Prostate gland (tissue), 2 donors: ENCODE measurements at regions not wholly inside any gene's neighbourhood (a gene's known extent, or its start where the extent isn't known, plus 50 kb on each side); places are given as distances from the start of the nearest gene placed in this dataset.

Source experiments
- DNase-seq: peaks from one replicate; pipeline ENCODE4 v3.0.0-alpha.2; 2019; ENCODE audit warnings: low spot score
- H3K27ac ChIP-seq, 2 donors: fragments of 200-600 bp; sonication (generic); 2 replicates each; pipeline ENCODE4 v1.5.1; 2017 to 2019
- H3K27me3 ChIP-seq: fragments of 200-600 bp; sonication (generic); replicated peaks from 2 replicates; pipeline ENCODE4 v1.5.1; 2019; ENCODE audit not compliant: insufficient read depth
- H3K36me3 ChIP-seq, 2 donors: fragments of 200-600 bp; sonication (generic); 1 replicate in 1 of 2; 2 replicates in 1 of 2; pipeline versions ENCODE4 v1.5.1 to v1.8.1; 2017 to 2019
- H3K4me1 ChIP-seq: fragments of 200-600 bp; sonication (generic); replicated peaks from 2 replicates; pipeline ENCODE4 v1.5.1; 2019
- H3K4me3 ChIP-seq, 2 donors: fragments of 200-600 bp; sonication (generic); 2 replicates each; pipeline ENCODE4 v1.5.1; 2017 to 2019
- H3K9me3 ChIP-seq: fragments of 200-600 bp; sonication (generic); 2 replicates; pipeline ENCODE4 v1.5.1; 2017
- POLR2A ChIP-seq: fragments of 450-650 bp; IDR thresholded peaks from one replicate; pipeline ENCODE4 v1.6.1; 2016; ENCODE audit warnings: antibody characterized with exemption, mild to moderate bottlenecking
- POLR2AphosphoS5 ChIP-seq: sonication (generic); formaldehyde crosslinking; IDR thresholded peaks from one replicate; pipeline ENCODE4 v1.6.1; 2017; ENCODE audit warnings: antibody characterized with exemption
- WGBS: methylation state at CpG from one replicate; pipeline ENCODE4 v1.1.5; 2018; 5-methylcytosine and 5-hydroxymethylcytosine counted together
- intact Hi-C: fragments of 100-400 bp; cut with DNase I; formaldehyde crosslinking; loops from one replicate; pipeline ENCODE4 v1.14.2; 2022
- TF ChIP-seq, protein P1 (sequence below), 4 experiments: fragments of 200-600 bp in 2 of 4; fragments of 450-650 bp in 2 of 4; sonication (generic) in 2 of 4; IDR thresholded peaks; 1 replicate in 3 of 4; 2 replicates in 1 of 4; pipeline ENCODE4 v1.5.1; 2016 to 2019; ENCODE audit warnings: antibody characterized with exemption in 4 of 4, mild to moderate bottlenecking in 2 of 4, moderate library complexity in 2 of 4

DNA sequence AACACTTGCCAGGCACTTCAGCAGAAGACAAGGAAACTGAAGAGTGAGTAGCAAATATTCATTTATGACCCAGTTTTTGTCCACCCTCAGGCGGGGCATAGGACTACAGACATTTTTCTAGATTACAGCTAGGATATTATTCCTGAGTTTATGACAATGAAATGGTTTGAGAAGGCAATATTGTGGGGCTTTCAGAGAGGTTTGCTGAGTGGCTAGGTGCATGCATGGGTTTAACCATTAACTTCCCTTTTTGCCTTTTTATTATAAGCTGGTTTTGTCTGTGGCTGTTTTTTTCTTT lies 104.0 kb upstream of the BCAT1 start:
- Histone ChIP-seq H3K27ac (no peak overlapping the region), H3K4me3 (no peak overlapping the region), H3K36me3 (no peaks in the 10 kb centered on the region), H3K4me1 (no peaks in the 10 kb centered on the region), H3K9me3 (no peaks in the 10 kb centered on the region), H3K27me3 (no peaks in the 10 kb centered on the region)
- 82% methylated on average over 1 of the region's 1 CpG for WGBS
- DNase-seq: no peak
- intact Hi-C loops: no loop called here
- TF ChIP-seq, protein P1, sequence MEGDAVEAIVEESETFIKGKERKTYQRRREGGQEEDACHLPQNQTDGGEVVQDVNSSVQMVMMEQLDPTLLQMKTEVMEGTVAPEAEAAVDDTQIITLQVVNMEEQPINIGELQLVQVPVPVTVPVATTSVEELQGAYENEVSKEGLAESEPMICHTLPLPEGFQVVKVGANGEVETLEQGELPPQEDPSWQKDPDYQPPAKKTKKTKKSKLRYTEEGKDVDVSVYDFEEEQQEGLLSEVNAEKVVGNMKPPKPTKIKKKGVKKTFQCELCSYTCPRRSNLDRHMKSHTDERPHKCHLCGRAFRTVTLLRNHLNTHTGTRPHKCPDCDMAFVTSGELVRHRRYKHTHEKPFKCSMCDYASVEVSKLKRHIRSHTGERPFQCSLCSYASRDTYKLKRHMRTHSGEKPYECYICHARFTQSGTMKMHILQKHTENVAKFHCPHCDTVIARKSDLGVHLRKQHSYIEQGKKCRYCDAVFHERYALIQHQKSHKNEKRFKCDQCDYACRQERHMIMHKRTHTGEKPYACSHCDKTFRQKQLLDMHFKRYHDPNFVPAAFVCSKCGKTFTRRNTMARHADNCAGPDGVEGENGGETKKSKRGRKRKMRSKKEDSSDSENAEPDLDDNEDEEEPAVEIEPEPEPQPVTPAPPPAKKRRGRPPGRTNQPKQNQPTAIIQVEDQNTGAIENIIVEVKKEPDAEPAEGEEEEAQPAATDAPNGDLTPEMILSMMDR (IDR thresholded peaks at IDR 0.05): no peak
- TF ChIP-seq POLR2AphosphoS5: no peak
- TF ChIP-seq POLR2A: no peak

DNA sequence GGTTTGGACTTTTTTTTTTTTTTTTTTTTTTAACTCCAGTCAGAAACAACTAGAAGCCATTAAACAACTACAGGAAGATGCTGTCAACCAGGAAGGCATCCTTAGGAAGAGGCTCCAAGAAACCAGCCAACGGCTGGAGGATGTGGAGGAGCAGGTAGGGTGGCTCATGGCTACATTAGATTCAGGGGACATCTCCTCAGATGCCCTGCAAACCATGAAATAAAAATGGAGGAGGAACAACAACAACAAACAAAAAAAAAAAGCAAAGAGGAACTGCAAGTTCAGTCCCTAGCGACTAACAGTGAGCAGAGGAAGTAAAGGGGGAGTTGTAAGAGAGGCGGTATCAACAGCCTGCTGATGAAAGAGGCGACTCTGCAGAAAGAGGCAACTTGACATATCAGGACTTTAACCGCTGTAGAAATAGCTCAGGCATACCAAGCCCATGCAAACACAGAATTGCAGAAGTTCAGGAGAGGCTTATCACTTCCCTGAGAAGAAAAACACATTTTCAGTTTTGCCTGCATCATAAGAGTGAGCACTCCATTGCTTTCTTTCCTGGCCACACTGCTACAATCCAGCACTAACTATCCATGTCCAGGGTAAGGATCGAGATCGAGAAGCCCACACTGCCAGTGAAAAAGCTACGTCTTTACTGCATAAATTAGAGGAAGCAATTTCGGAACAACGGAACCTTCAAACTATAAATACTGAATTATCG lies 103.5 kb upstream of the BCAT1 start:
- H3K4me1 ChIP-seq: no peaks in the 10 kb centered on the region
- no peak for DNase-seq
- intact Hi-C loops: no loop called here
- no peaks in the 10 kb centered on the region for H3K36me3 ChIP-seq
- no peak overlapping the region for H3K4me3 ChIP-seq
- TF ChIP-seq POLR2AphosphoS5 (no peak), POLR2A (no peak)
- TF ChIP-seq, protein P1 (IDR thresholded peaks at IDR 0.05): no peak
- no peaks in the 10 kb centered on the region for H3K9me3 ChIP-seq
- 79% methylated on average over 11 of the region's 11 CpGs for WGBS
- H3K27ac ChIP-seq: no peak overlapping the region
- no peaks in the 10 kb centered on the region for H3K27me3 ChIP-seq

DNA sequence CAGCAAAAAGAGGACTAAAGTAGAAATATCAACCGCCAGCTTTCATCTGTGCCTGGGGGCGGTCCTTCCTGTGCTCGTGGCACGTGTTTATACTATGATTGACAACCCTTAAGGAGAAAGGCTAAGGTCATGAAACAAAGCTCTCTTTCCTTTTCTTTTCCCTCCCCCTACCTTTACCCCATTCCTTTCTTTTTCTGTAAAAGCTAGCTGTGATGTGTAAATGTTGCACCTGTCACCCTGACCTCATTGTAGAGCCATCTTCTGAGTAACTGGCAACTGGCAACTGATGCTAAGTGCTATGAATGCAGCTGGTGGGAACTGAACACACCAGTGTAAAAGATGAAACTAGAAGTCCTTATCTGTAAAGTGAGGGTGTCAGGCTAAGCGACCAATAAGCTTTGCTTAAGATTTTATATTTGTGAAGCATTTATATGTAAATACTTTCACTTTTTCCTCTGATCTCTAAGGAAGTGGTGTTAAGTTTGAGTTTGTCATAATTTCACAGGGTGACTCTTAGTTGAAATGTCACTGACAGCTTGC lies 102.8 kb upstream of the BCAT1 start:
- Histone ChIP-seq H3K27ac (no peak overlapping the region), H3K9me3 (no peaks in the 10 kb centered on the region), H3K27me3 (no peaks in the 10 kb centered on the region), H3K36me3 (no peaks in the 10 kb centered on the region), H3K4me1 (no peaks in the 10 kb centered on the region), H3K4me3 (no peak overlapping the region)
- intact Hi-C loops: no loop called here
- TF ChIP-seq POLR2AphosphoS5: no peak
- TF ChIP-seq POLR2A: no peak
- TF ChIP-seq, protein P1 (IDR thresholded peaks at IDR 0.05): no peak
- DNase-seq: no peak
- 72% methylated on average over 5 of the region's 5 CpGs for WGBS

DNA sequence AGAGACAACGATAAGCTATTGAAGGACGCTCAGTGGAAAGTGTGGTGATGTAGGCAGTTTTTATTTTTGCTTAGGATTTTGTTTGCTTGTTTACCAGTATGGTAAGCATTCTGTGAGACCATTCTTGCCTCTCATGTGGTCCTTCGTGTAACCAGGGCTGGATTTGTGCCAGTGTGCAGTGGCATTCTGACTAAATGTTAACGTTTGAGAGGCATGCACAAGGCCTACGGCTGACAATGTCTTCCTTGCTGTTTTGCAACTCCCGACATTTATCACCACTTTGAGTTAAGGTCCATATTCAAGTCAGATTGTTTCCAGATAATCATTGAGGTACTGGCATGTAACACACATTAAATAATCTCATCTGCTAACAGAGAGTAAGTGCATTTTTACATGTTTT lies 102.3 kb upstream of the BCAT1 start:
- TF ChIP-seq, protein P1 (IDR thresholded peaks at IDR 0.05): no peak
- TF ChIP-seq POLR2AphosphoS5 (no peak), POLR2A (no peak)
- Histone ChIP-seq H3K27ac (no peak overlapping the region), H3K9me3 (no peaks in the 10 kb centered on the region), H3K36me3 (no peaks in the 10 kb centered on the region), H3K27me3 (no peaks in the 10 kb centered on the region), H3K4me1 (no peaks in the 10 kb centered on the region), H3K4me3 (no peak overlapping the region)
- intact Hi-C loops: no loop called here
- 37% methylated on average over 6 of the region's 6 CpGs for WGBS
- no peak for DNase-seq

DNA sequence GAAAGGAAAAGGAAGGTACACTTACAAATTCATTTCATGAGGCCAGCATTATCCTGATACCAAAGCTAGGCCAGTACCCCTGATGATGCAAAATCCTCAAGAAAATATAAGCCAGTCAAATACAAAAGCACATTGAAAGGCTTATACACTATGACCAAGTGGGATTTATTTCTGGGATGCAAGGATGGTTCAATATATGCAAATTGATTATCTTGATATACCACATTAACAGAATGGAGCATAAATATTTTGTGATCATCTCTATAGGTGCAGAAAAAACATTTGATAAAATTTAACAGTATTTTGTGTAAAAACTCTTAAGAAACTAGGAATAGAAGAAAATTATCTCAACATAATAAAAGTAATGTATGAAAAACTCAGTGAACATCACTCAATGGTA lies 97.0 kb upstream of the BCAT1 start:
- Histone ChIP-seq H3K27ac (no peak overlapping the region), H3K9me3 (no peaks in the 10 kb centered on the region), H3K36me3 (no peaks in the 10 kb centered on the region), H3K4me1 (no peaks in the 10 kb centered on the region), H3K4me3 (no peak overlapping the region), H3K27me3 (no peaks in the 10 kb centered on the region)
- TF ChIP-seq POLR2A (no peak), POLR2AphosphoS5 (no peak)
- TF ChIP-seq, protein P1 (IDR thresholded peaks at IDR 0.05): no peak
- intact Hi-C loops: no loop called here
- DNase-seq: no peak
